HG02798 (cell line): ENCODE measurements at regions not wholly inside any gene's neighbourhood (a gene's known extent, or its start where the extent isn't known, plus 50 kb on each side); places are given as distances from the start of the nearest gene placed in this dataset.

Experiments
- ATAC-seq: cut with Tn5 transposase; IDR thresholded peaks from one replicate; pipeline ENCODE4 v1.9.1; 2021; ENCODE audit warnings: mild to moderate bottlenecking; ENCODE audit not compliant: unreplicated experiment, poor library complexity

- no peak for ATAC-seq
Measured at GRCh38 chr20:58071991-58072390, 156.5 kb downstream of the ANKRD60 start.

GRCh38 chr20:58071298-58071697 lies 157.2 kb downstream of the ANKRD60 start:
- no peak for ATAC-seq

- ATAC-seq: no peak
Measured at GRCh38 chr20:58070664-58071196, 157.7 kb downstream of the ANKRD60 start.

GRCh38 chr20:58069796-58070663 lies 158.4 kb downstream of the ANKRD60 start:
- no peak for ATAC-seq

- ATAC-seq: no peak
Measured at GRCh38 chr20:58069207-58069606, 159.2 kb downstream of the ANKRD60 start.

GRCh38 chr20:58065508-58066361 lies 162.7 kb downstream of the ANKRD60 start:
- no peak for ATAC-seq

GRCh38 chr20:58064411-58065010 lies 163.9 kb downstream of the ANKRD60 start:
- no peak for ATAC-seq

GRCh38 chr20:58059260-58059544 lies 169.3 kb downstream of the ANKRD60 start:
- ATAC-seq: no peak

- ATAC-seq: no peak
Measured at GRCh38 chr20:58058421-58059259, 169.8 kb downstream of the ANKRD60 start.

GRCh38 chr20:58056921-58057686 lies 171.3 kb downstream of the ANKRD60 start:
- ATAC-seq: no peak

- no peak for ATAC-seq
Measured at GRCh38 chr20:58056021-58056591, 172.3 kb downstream of the ANKRD60 start.

- no peak for ATAC-seq
Measured at GRCh38 chr20:58054780-58055373, 173.6 kb downstream of the ANKRD60 start.

- no peak for ATAC-seq
Measured at GRCh38 chr20:58054082-58054779, 174.2 kb downstream of the ANKRD60 start.

GRCh38 chr20:58053391-58054055 lies 174.9 kb downstream of the ANKRD60 start:
- no peak for ATAC-seq

GRCh38 chr20:58051367-58051766 lies 177.1 kb downstream of the ANKRD60 start:
- no peak for ATAC-seq

- no peak for ATAC-seq
Measured at GRCh38 chr20:58048096-58048702, 180.3 kb downstream of the ANKRD60 start.

- no peak for ATAC-seq
Measured at GRCh38 chr20:58046311-58046710, 182.1 kb downstream of the ANKRD60 start.
